OCI-LY3 (cell line): ENCODE measurements at regions not wholly inside any gene's neighbourhood (a gene's known extent, or its start where the extent isn't known, plus 50 kb on each side); places are given as distances from the start of the nearest gene placed in this dataset.

ENCODE experiments used
- EZH2phosphoT487 ChIP-seq: fragments of 200-600 bp; shearing (Covaris generic); IDR thresholded peaks from 2 replicates; pipeline ENCODE4 v1.6.1; 2018; ENCODE audit warnings: antibody characterized with exemption, mixed run types, low read depth
- TF ChIP-seq, protein P1 (sequence below): fragments of 200-600, 300-600 bp; sonication (generic); IDR thresholded peaks from 2 replicates; pipeline ENCODE4 v1.5.1; 2014; ENCODE audit warnings: antibody characterized with exemption, low read length, low read depth

- TF ChIP-seq, protein P1, sequence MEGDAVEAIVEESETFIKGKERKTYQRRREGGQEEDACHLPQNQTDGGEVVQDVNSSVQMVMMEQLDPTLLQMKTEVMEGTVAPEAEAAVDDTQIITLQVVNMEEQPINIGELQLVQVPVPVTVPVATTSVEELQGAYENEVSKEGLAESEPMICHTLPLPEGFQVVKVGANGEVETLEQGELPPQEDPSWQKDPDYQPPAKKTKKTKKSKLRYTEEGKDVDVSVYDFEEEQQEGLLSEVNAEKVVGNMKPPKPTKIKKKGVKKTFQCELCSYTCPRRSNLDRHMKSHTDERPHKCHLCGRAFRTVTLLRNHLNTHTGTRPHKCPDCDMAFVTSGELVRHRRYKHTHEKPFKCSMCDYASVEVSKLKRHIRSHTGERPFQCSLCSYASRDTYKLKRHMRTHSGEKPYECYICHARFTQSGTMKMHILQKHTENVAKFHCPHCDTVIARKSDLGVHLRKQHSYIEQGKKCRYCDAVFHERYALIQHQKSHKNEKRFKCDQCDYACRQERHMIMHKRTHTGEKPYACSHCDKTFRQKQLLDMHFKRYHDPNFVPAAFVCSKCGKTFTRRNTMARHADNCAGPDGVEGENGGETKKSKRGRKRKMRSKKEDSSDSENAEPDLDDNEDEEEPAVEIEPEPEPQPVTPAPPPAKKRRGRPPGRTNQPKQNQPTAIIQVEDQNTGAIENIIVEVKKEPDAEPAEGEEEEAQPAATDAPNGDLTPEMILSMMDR = no peak
- TF ChIP-seq EZH2phosphoT487 = no peak
Observed at GRCh38 chr2:62315476-62315875, 119.6 kb downstream of the B3GNT2 start.
